ENCODE measurements at regions not wholly inside any gene's neighbourhood (a gene's known extent, or its start where the extent isn't known, plus 50 kb on each side); places are given as distances from the start of the nearest gene placed in this dataset.
"Not testable (repeated sequence)": the region's sequence is repeated elsewhere in the genome, so short reads cannot be mapped to it uniquely, and the experiment has no call there.

- H3K27ac Mint-ChIP-seq (ENCODE audit: unreplicated experiment): no peak overlapping the region
- H3K4me1 Mint-ChIP-seq (ENCODE audit: unreplicated experiment): no peaks in the 10 kb centered on the region
- no peak for DNase-seq (ENCODE audit: low spot score)
- no peak overlapping the region for H3K4me3 Mint-ChIP-seq (ENCODE audit: unreplicated experiment)
- peaks cover 3% of the 10 kb centered on the region for H3K27me3 Mint-ChIP-seq (ENCODE audit: unreplicated experiment)
- H3K9me3 Mint-ChIP-seq (ENCODE audit: unreplicated experiment): peaks cover 5% of the 10 kb centered on the region
- peaks cover 8% of the 10 kb centered on the region for H3K36me3 Mint-ChIP-seq (ENCODE audit: low read depth, unreplicated experiment)
- TF ChIP-seq, protein P1, sequence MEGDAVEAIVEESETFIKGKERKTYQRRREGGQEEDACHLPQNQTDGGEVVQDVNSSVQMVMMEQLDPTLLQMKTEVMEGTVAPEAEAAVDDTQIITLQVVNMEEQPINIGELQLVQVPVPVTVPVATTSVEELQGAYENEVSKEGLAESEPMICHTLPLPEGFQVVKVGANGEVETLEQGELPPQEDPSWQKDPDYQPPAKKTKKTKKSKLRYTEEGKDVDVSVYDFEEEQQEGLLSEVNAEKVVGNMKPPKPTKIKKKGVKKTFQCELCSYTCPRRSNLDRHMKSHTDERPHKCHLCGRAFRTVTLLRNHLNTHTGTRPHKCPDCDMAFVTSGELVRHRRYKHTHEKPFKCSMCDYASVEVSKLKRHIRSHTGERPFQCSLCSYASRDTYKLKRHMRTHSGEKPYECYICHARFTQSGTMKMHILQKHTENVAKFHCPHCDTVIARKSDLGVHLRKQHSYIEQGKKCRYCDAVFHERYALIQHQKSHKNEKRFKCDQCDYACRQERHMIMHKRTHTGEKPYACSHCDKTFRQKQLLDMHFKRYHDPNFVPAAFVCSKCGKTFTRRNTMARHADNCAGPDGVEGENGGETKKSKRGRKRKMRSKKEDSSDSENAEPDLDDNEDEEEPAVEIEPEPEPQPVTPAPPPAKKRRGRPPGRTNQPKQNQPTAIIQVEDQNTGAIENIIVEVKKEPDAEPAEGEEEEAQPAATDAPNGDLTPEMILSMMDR (IDR thresholded peaks at IDR 0.05; ENCODE audit: unreplicated experiment): no peak
These were observed 73.8 kb upstream of the ZNF678 start for GRCh38 chr1:227489572-227489971.

DNA sequence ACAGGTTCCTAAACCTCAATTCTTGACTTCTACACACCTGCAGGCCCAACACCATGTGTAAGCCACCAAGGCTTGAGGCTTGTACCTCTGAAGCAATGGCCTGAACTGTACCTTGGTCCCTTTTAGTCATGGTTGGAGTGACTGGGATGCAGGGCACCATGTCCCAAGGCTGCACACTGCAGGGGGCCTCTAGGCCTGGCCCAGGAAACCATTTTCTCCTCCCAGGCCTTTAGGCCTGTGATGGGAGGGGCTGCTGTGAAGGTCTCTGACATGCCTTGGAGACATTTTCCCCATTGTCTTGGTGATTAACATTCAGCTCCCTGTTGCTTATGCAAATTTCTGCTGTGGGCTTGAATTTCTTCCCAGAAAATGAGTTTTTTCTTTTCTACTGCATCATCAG lies 75.8 kb upstream of the ZNF678 start:
- Mint-ChIP-seq H3K9me3 (ENCODE audit: unreplicated experiment) (peaks cover 5% of the 10 kb centered on the region), H3K4me1 (ENCODE audit: unreplicated experiment) (no peaks in the 10 kb centered on the region), H3K27me3 (ENCODE audit: unreplicated experiment) (peaks cover 3% of the 10 kb centered on the region), H3K27ac (ENCODE audit: unreplicated experiment) (no peak overlapping the region), H3K36me3 (ENCODE audit: low read depth, unreplicated experiment) (peaks cover 6% of the 10 kb centered on the region), H3K4me3 (ENCODE audit: unreplicated experiment) (no peak overlapping the region)
- DNase-seq (ENCODE audit: low spot score): no peak
- TF ChIP-seq, protein P1 (IDR thresholded peaks at IDR 0.05; ENCODE audit: unreplicated experiment): no peak

DNA sequence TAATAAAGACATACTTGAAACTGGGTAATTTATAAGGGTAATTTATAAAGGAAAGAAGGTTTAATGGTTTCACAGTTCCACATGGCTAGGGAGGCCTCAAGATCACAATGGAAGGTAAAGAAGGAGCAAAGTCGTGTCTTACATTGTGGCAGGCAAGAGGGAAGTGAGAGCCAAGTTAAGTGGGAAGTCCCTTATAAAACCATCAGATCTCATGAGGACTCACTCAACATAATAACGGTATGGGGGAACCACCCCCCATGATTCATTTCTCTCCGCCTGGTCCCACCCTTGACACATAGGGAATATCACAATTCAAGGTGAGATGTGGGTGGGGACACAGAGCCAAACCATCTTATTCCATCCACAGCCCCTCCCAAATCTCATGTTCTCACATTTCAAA lies 76.8 kb upstream of the ZNF678 start:
- Mint-ChIP-seq H3K36me3 (ENCODE audit: low read depth, unreplicated experiment) (no peaks in the 10 kb centered on the region), H3K4me3 (ENCODE audit: unreplicated experiment) (no peak overlapping the region), H3K27ac (ENCODE audit: unreplicated experiment) (no peak overlapping the region), H3K4me1 (ENCODE audit: unreplicated experiment) (no peaks in the 10 kb centered on the region), H3K27me3 (ENCODE audit: unreplicated experiment) (peaks cover 3% of the 10 kb centered on the region), H3K9me3 (ENCODE audit: unreplicated experiment) (peaks cover 5% of the 10 kb centered on the region)
- TF ChIP-seq, protein P1 (IDR thresholded peaks at IDR 0.05; ENCODE audit: unreplicated experiment): no peak
- DNase-seq (ENCODE audit: low spot score): no peak

DNA sequence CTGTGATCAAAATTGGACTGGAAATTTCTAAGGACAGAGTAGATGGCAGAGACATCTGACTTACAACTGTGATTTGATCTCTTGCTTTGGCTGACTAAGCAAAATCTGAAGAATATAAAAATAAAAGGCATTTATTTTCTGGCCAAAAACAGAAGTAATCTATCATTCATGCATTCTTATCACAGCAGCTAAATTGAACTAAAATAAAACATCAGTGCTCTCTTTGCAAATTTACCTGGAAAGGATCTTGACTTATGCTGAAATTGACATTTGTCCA lies 81.4 kb upstream of the ZNF678 start:
- H3K36me3 Mint-ChIP-seq (ENCODE audit: low read depth, unreplicated experiment): no peaks in the 10 kb centered on the region
- no peak overlapping the region for H3K27ac Mint-ChIP-seq (ENCODE audit: unreplicated experiment)
- H3K27me3 Mint-ChIP-seq (ENCODE audit: unreplicated experiment): peaks cover 5% of the 10 kb centered on the region
- H3K4me1 Mint-ChIP-seq (ENCODE audit: unreplicated experiment): no peaks in the 10 kb centered on the region
- TF ChIP-seq, protein P1 (IDR thresholded peaks at IDR 0.05; ENCODE audit: unreplicated experiment): no peak
- DNase-seq (ENCODE audit: low spot score): no peak
- no peak overlapping the region for H3K4me3 Mint-ChIP-seq (ENCODE audit: unreplicated experiment)
- H3K9me3 Mint-ChIP-seq (ENCODE audit: unreplicated experiment): no peaks in the 10 kb centered on the region

GRCh38 chr1:227474072-227474471 lies 89.3 kb upstream of the ZNF678 start:
- not testable (repeated sequence) for H3K27ac Mint-ChIP-seq (ENCODE audit: unreplicated experiment); DNase-seq (ENCODE audit: low spot score); H3K4me3 Mint-ChIP-seq (ENCODE audit: unreplicated experiment); H3K27me3 Mint-ChIP-seq (ENCODE audit: unreplicated experiment); H3K4me1 Mint-ChIP-seq (ENCODE audit: unreplicated experiment); H3K36me3 Mint-ChIP-seq (ENCODE audit: low read depth, unreplicated experiment); H3K9me3 Mint-ChIP-seq (ENCODE audit: unreplicated experiment)

DNA sequence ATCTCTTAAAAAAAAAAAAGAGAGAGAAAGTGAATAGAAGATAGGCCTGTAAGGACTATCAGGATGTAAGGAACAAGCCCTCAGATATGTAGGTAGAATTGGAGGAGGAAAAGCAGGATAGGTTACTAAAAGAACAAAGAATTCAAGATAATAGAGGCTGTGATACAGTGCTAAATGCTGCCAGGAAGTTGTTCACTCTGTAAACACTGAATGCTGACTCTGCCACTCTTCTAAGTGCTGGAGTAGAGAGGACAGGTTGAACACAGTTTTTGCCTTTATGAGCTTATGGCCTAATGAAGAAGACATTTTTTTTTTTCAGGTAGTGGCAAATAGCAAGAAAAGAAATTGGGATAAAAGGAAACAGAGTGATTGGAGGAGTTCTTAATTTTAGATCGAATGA lies 90.6 kb upstream of the ZNF678 start:
- Mint-ChIP-seq H3K4me3 (ENCODE audit: unreplicated experiment) (no peak overlapping the region), H3K36me3 (ENCODE audit: low read depth, unreplicated experiment) (peaks cover 7% of the 10 kb centered on the region), H3K4me1 (ENCODE audit: unreplicated experiment) (no peaks in the 10 kb centered on the region), H3K27ac (ENCODE audit: unreplicated experiment) (no peak overlapping the region), H3K27me3 (ENCODE audit: unreplicated experiment) (peaks cover 3% of the 10 kb centered on the region), H3K9me3 (ENCODE audit: unreplicated experiment) (peaks cover 9% of the 10 kb centered on the region)
- no peak for DNase-seq (ENCODE audit: low spot score)
- TF ChIP-seq, protein P1 (IDR thresholded peaks at IDR 0.05; ENCODE audit: unreplicated experiment): no peak
